ENCODE measurements at regions not wholly inside any gene's neighbourhood (a gene's known extent, or its start where the extent isn't known, plus 50 kb on each side); places are given as distances from the start of the nearest gene placed in this dataset.

DNA sequence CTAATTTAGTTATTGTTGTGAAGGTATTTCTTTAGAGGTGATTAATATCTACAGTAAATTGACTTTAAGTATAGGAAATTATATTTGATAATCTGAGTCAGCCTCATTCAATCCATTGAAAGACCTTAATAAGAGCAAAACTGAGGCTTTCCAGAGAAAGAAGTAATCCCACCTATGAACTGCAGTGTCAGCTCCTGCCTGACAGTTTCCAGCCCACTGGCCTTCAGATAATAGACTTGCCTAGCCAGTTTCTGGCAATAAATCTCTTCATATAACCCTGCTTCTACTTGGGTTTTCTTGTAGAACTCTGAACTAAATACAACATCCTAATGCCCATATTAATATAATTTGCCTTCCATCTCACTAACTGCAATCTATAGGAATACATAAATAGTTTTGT, 437.9 kb upstream of the UBE2E3 start:
- TF ChIP-seq, protein P1, sequence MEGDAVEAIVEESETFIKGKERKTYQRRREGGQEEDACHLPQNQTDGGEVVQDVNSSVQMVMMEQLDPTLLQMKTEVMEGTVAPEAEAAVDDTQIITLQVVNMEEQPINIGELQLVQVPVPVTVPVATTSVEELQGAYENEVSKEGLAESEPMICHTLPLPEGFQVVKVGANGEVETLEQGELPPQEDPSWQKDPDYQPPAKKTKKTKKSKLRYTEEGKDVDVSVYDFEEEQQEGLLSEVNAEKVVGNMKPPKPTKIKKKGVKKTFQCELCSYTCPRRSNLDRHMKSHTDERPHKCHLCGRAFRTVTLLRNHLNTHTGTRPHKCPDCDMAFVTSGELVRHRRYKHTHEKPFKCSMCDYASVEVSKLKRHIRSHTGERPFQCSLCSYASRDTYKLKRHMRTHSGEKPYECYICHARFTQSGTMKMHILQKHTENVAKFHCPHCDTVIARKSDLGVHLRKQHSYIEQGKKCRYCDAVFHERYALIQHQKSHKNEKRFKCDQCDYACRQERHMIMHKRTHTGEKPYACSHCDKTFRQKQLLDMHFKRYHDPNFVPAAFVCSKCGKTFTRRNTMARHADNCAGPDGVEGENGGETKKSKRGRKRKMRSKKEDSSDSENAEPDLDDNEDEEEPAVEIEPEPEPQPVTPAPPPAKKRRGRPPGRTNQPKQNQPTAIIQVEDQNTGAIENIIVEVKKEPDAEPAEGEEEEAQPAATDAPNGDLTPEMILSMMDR (IDR thresholded peaks at IDR 0.05), result no peak
- no peak for TF ChIP-seq POLR2AphosphoS5 (IDR thresholded peaks at IDR 0.05)
